T-helper 2 cell treated with Interferon-gamma antibody and Interleukin-4, amounts not matched to agents 100 ng/mL and 5 ng/mL, for 36 hours (primary cell): ENCODE measurements at regions not wholly inside any gene's neighbourhood (a gene's known extent, or its start where the extent isn't known, plus 50 kb on each side); places are given as distances from the start of the nearest gene placed in this dataset.

Source experiments
- intact Hi-C: fragments of 100-400 bp; cut with micrococcal nuclease; formaldehyde crosslinking; loops from one replicate; pipeline ENCODE4 v1.15.1; 2023

GRCh38 chr6:167493310-167493709, 168.4 kb downstream of the TTLL2 start:
- intact Hi-C loops = no loop called here

DNA sequence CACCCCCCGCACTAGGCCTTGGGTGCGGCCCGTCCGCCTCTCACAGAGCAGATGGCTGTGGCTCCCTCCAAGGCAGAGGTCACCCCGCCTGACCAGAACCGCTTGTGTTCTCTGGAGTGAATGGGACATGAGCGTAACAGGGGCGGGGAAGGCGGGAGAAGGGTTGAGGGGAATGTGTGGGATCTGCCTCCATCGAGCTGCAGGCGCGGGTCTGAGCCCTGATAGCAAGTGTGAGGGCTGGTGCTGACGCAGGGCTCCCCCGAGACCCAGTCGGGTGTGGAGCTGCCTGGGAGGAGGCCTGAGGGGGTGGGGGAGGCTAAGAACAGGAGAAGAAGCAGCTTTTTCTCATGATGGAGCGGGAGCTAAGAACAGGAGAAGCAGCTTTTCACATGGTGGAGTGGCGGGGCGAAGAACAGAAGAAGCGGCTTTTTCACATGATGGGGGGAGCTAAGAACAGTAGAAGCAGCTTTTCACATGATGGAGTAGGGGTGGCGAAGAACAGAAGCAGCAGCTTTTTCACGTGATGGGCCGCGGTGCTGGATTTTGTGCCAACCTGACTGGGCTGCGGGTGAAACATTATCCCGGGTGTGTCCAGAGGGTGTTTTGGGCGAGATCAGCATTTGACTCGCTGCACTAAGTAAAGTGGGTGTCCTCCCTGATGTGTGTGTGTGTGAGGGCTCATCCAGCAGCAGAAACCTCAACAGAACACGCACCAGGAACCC, 169.3 kb downstream of the TTLL2 start:
- intact Hi-C loops = no loop called here

GRCh38 chr6:167494698-167495435, 170.0 kb downstream of the TTLL2 start:
- intact Hi-C loops = no loop called here

DNA sequence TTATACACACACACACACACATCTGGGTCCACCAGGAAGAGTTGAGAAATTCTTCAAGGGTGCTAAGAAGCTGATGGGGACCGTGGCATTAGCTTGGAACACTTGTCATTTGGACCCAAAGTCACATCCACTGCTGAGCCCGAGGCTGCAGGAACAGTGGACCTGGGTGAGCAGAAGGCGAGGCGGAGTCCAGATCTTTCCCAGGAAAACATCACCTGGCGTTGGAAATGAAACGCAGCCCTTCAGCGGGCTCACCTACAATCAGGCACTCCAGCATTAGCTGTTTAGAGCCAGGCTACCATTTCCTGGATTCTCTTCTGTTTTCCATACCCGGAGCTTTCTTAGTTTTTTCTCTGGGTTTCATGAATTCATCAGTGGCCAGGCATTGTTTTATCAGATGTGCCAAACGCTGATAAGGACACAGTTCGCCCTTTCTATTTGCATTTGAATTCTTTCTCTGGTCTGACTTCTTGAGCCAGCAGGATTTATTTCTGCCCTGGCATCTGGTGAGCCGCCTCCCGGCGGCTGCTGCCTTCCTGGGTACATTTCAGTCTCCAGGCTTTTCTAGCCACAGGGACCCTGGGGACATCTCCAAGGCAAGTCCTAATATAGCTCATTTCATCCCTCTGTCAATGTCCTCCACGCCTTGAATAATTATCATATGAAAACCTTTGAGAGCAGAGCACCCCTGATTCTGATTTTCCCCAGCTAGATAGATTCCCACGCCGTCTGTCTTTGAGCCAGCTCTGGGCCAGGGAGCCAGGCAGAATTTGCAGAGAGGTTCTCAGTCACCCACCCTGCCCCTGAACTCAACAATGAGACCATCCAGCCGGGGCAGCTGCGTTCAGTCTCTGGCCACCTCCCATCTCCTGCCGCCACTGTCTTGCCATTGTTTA, 170.9 kb downstream of the TTLL2 start:
- intact Hi-C loops = no loop called here

GRCh38 chr6:167496707-167497106, 171.8 kb downstream of the TTLL2 start:
- intact Hi-C loops = no loop called here

- intact Hi-C loops = no loop called here
These were observed 172.7 kb downstream of the TTLL2 start for GRCh38 chr6:167497428-167498056.

GRCh38 chr6:167499161-167499660, 174.3 kb downstream of the TTLL2 start:
- intact Hi-C loops = no loop called here

- intact Hi-C loops = no loop called here
These were observed 176.1 kb downstream of the TTLL2 start for GRCh38 chr6:167500961-167501360.

GRCh38 chr6:167501831-167502385, 177.0 kb downstream of the TTLL2 start:
- intact Hi-C loops = no loop called here

GRCh38 chr6:167502471-167502870, 177.6 kb downstream of the TTLL2 start:
- intact Hi-C loops = no loop called here

- intact Hi-C loops = no loop called here
These were observed 179.6 kb downstream of the TTLL2 start for GRCh38 chr6:167504385-167504961.

GRCh38 chr6:167505199-167505598, 180.3 kb downstream of the TTLL2 start:
- intact Hi-C loops = no loop called here

DNA sequence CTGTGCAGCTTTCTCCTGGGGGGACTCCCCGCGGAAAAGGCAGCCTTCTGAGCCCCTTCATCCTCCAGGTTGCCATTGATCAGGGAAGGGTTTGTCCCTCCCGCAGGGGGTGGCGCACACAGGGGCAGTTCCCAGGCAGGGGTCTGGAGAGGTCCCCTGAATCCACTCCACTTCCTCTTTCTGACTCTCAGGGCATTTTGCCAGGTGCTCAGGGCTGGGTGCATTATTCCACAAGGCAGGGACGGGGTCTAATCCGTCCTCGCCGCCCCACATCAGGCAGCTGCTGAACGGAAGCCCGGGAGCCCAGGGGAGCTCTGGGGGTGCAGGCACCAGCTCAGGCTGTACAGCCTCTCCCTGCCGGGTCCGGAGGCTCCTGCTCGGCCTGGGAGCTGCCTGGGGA, 180.9 kb downstream of the TTLL2 start:
- intact Hi-C loops = no loop called here

DNA sequence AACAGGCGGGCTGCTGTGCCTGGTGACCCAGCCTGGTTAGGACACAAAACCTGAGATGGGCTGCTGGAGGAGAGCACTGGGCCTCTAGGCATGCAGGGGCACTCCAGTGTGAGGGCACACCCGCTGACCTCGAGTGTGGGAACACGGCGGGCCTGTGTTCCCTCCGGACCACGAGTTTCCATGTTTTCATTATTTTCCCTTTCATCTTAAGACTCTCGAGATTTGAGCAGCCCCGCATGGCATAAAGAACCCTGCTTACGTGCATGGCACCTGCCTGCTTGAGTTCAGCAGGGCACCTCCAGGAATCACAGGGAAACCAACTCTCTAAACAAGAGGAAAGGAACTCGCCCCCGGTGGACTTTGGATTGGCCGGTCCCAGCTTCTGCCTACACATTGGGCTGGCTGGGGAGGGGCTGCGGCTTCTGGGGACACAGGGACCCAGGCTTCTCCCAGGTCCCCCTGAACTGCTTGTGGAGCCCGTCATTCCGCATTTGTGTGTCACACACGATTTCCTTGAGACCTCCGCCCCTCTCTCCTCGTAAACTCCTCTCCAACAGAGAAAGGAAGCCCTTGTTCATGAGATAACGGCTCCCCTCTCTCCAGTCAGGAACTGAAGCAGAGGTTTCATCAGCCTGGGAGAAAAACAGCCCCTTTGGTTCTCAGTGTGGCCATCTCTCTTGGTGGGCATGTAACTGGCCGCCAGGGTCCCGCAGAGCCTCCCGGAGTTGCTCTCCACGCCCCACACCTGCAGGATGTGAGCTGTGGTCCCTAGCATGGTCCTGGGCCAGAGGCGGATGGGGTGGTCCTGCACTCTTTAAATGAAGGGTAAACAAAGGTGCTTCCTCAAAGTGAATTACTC, 181.8 kb downstream of the TTLL2 start:
- intact Hi-C loops = no loop called here

DNA sequence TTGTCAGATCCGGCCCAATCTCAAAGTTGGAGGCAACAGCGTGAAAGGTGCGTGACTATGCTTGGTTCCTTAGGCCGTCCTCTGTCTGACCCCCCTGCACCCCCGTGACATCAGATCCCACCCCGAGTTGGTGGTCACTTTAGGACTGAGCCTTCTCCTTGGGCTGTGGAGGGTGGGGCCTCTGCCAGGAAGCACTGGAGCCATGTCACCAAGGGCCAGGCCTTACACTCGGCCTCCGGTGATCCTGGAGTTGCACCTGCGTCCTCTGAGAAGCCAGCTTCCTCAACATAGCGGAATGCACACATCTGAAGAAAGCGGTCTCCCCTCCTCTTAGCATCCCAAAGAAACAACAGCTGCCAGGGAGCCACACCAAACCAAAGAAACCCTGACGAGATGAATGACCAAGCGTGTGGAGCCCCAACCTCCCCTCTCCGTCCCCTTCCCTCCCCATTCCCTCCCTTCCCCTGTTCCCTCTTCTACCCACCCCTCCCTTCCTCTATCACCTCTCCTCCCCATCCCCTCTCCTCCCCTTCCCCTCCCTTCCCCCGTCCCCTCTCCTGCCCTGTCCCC, 182.6 kb downstream of the TTLL2 start:
- intact Hi-C loops = no loop called here

GRCh38 chr6:167508919-167509852, 184.3 kb downstream of the TTLL2 start:
- intact Hi-C loops = no loop called here

DNA sequence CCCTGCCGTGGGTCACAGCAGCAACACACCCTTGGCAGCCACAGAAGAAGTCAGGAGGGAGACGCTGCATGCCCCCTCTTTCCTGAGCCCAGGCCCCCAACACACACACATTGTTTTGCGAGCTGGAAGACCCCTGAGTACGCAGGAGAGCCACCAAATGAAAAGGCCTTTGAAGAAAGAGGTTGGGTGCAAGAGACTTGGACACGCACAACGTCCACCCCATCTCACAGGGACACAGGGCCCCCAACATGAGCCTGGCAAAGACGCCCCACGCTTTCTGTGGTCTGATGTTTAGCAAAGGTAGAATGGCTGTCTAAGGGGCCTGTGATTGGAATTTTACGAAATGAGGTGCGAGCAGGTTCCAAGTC, 185.0 kb downstream of the TTLL2 start:
- intact Hi-C loops = no loop called here

DNA sequence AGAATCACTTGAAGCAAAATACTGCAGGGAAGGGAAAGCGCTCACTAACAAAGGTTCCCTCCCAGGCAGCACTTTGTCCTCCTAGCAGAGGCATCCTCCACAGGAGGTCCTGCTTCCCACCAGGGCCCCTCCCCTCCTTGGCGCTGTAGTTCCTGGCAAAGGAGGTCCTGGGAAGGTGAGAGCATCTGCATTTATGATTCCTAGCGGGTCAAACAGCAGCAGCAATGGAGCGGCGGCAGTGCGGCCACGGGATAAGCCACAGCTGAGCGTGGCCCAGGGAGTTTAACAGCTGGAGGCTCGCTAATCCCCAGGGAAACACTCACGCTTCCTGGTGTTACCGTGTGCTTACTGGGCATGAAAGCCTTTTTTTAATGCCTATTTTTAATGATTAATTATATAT, 185.8 kb downstream of the TTLL2 start:
- intact Hi-C loops = no loop called here
